Erythroblast (primary cell): ENCODE measurements at regions not wholly inside any gene's neighbourhood (a gene's known extent, or its start where the extent isn't known, plus 50 kb on each side); places are given as distances from the start of the nearest gene placed in this dataset.

ENCODE experiments used
- GATA1 ChIP-seq: IDR thresholded peaks from 2 replicates; pipeline ENCODE4 v1.6.1; 2011; ENCODE audit warnings: low read depth, mild to moderate bottlenecking, control low read depth, low read length, moderate library complexity
- POLR2A ChIP-seq: IDR thresholded peaks from 2 replicates; pipeline ENCODE4 v1.6.1; 2011; ENCODE audit warnings: mild to moderate bottlenecking, low read length

GRCh38 chr10:117486606-117487005 lies 55.9 kb upstream of the EMX2 start:
- TF ChIP-seq POLR2A: no peak
- TF ChIP-seq GATA1: no peak
